Gastrocnemius medialis (tissue), 4 donors: ENCODE measurements at regions not wholly inside any gene's neighbourhood (a gene's known extent, or its start where the extent isn't known, plus 50 kb on each side); places are given as distances from the start of the nearest gene placed in this dataset.

Experiments used
- ATAC-seq, 2 donors: fragments of 150-250 bp; one replicate each; pipeline ENCODE4 v1.9.1; 2016
- DNase-seq, 2 donors: peaks; one replicate each; pipeline ENCODE4 v3.0.0-alpha.2; 2019
- H3K27ac ChIP-seq, 4 donors: fragments of 200-600 bp; sonication (generic); 1 replicate in 1 of 4; 2 replicates in 3 of 4; pipeline ENCODE4 v1.5.1; 2016 to 2018; ENCODE audit warnings: mild to moderate bottlenecking in 2 of 4, moderate library complexity in 1 of 4
- H3K27me3 ChIP-seq, 3 donors: fragments of 200-600 bp; sonication (generic) in 2 of 3; 1 replicate in 1 of 3; 2 replicates in 2 of 3; pipeline versions ENCODE4 v1.5.1 to v1.6.0; 2016 to 2019; ENCODE audit warnings: mild to moderate bottlenecking in 1 of 3, moderate library complexity in 1 of 3
- H3K36me3 ChIP-seq, 2 donors: fragments of 200-600 bp; sonication (generic) in 1 of 2; one replicate each; pipeline ENCODE4 v1.5.1; 2017 to 2018
- H3K4me1 ChIP-seq, 2 donors: fragments of 200-600 bp; sonication (generic) in 1 of 2; one replicate each; pipeline ENCODE4 v1.5.1; 2016 to 2017; ENCODE audit warnings: mild to moderate bottlenecking in 2 of 2
- H3K4me3 ChIP-seq, 4 donors: fragments of 200-600 bp; sonication (generic) in 3 of 4; 1 replicate in 1 of 4; 2 replicates in 3 of 4; pipeline ENCODE4 v1.5.1; 2016 to 2019; ENCODE audit warnings: mild to moderate bottlenecking in 2 of 4
- H3K9me3 ChIP-seq, 3 donors: fragments of 200-600 bp; sonication (generic) in 2 of 3; 1 replicate in 1 of 3; 2 replicates in 2 of 3; pipeline ENCODE4 v1.5.1; 2016 to 2019
- POLR2A ChIP-seq, 2 donors: fragments of 450-650 bp; IDR thresholded peaks; one replicate each; pipeline ENCODE4 v1.6.1; 2017; ENCODE audit warnings: antibody characterized with exemption in 2 of 2, mild to moderate bottlenecking in 2 of 2, moderate library complexity in 2 of 2
- in situ Hi-C, 4 donors: fragments of 200-750 bp; cut with MboI; loops; one replicate each; pipeline versions ENCODE4 v1.15.0 to v1.8.0; 2017; ENCODE audit warnings: low sequenced_read_pairs in 4 of 4
- intact Hi-C: fragments of 100-400 bp; cut with DNase I; formaldehyde crosslinking; loops from one replicate; pipeline ENCODE4 v1.15.1; 2023; ENCODE audit warnings: low total_unique reads
- TF ChIP-seq, protein P1 (sequence below), 5 experiments: fragments of 450-650 bp in 3 of 5; fragments of 200-600 bp in 2 of 5; sonication (generic) in 2 of 5; IDR thresholded peaks in 4 of 5; conservative IDR thresholded peaks in 1 of 5; 1 replicate in 4 of 5; 2 replicates in 1 of 5; pipeline ENCODE4 v1.5.1; 2016 to 2019; ENCODE audit warnings: antibody characterized with exemption in 5 of 5, mild to moderate bottlenecking in 3 of 5, moderate library complexity in 3 of 5

DNA sequence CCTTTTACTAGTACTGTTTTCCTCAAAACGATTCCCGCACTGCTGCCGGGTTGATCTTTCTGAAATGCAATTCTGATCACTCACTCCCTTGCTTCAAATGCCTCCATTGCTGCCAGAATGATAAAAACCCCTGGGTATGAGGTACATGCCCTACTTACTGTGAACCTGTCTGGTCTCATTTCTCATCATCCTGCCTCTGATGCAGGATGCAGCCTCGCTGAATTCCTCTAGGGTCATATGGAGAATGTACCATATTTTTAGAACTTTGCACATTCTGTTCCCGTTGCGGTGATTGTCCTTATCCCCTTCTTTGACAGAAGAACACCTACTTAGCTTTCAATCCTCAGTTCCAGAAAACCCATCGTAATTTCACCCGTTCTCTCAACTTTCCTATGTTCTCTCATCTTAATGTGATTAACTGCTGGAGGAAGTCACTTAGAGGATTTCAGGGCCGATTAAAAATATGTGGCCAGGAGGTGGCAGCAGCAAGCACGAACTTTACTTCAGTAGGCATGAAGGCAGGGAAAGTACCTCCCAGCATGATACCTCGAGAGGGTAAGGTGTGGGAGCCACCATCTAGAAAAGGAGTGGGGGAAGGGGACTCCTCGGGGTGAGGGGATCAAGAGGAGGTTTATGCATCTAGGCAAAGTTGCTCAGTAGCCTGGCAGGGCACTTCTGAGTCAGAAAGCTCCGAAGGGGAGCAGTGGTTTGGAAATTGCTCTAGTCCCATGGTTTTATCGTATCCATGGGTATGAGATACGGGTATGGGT, 361.5 kb upstream of the ZP4 start:
- Histone ChIP-seq H3K4me3 (no peak overlapping the region), H3K27ac (no peak overlapping the region), H3K4me1 (no peaks in the 10 kb centered on the region), H3K27me3 (no peaks in the 10 kb centered on the region), H3K36me3 (no peaks in the 10 kb centered on the region), H3K9me3 (no peaks in the 10 kb centered on the region)
- TF ChIP-seq, protein P1, sequence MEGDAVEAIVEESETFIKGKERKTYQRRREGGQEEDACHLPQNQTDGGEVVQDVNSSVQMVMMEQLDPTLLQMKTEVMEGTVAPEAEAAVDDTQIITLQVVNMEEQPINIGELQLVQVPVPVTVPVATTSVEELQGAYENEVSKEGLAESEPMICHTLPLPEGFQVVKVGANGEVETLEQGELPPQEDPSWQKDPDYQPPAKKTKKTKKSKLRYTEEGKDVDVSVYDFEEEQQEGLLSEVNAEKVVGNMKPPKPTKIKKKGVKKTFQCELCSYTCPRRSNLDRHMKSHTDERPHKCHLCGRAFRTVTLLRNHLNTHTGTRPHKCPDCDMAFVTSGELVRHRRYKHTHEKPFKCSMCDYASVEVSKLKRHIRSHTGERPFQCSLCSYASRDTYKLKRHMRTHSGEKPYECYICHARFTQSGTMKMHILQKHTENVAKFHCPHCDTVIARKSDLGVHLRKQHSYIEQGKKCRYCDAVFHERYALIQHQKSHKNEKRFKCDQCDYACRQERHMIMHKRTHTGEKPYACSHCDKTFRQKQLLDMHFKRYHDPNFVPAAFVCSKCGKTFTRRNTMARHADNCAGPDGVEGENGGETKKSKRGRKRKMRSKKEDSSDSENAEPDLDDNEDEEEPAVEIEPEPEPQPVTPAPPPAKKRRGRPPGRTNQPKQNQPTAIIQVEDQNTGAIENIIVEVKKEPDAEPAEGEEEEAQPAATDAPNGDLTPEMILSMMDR (IDR thresholded peaks at IDR 0.05 in 4 of 5, conservative IDR thresholded peaks at IDR 0.05 in 1 of 5): no peak
- no peak for TF ChIP-seq POLR2A (IDR thresholded peaks at IDR 0.05)
- in situ Hi-C loops: no loop called here
- intact Hi-C loops: no loop called here
- no peak for DNase-seq
- ATAC-seq: no peak

DNA sequence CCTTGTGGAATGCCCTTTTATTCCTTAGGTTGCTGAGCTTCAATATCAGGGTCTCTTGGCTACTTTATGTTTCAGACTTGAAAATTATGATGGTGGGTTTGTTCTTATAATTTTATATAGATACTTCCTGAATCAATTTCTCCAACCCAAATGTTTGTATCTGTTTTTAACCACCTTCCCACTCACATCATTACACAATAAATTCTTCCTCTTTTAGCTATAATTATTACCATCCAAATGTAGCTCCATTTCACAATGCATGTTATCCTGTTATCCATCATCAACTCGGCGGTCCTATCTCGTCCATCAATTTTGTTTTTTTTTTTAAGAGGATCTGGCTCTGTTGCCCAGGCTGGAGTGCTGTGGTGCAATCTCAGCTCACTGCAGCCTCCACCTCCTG, 357.6 kb upstream of the ZP4 start:
- Histone ChIP-seq H3K27me3 (no peaks in the 10 kb centered on the region), H3K4me1 (no peaks in the 10 kb centered on the region), H3K9me3 (no peaks in the 10 kb centered on the region), H3K4me3 (no peak overlapping the region), H3K27ac (no peak overlapping the region), H3K36me3 (no peaks in the 10 kb centered on the region)
- in situ Hi-C loops: no loop called here
- TF ChIP-seq POLR2A (IDR thresholded peaks at IDR 0.05): no peak
- TF ChIP-seq, protein P1 (IDR thresholded peaks at IDR 0.05 in 4 of 5, conservative IDR thresholded peaks at IDR 0.05 in 1 of 5): no peak
- intact Hi-C loops: no loop called here
- no peak for ATAC-seq
- no peak for DNase-seq

DNA sequence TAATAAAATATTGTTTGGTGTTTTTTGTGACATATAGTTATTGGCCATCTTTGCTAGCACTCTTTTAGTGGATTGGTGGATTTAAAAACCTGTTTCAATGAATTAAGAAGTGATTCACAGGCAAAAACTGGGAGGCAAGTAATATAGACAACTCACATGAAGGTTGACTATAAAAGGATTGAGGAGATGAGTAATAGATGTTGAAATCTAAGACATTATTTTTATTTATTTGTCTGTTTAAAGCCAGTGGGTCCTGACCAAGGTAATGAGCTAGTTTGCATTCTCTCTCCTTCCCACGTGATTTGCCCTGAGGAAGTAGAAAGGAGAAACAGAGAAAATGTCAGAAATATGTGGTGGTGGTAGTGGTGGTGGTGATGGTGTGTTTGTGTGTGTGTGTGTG, 351.5 kb upstream of the ZP4 start:
- H3K9me3 ChIP-seq: no peaks in the 10 kb centered on the region

DNA sequence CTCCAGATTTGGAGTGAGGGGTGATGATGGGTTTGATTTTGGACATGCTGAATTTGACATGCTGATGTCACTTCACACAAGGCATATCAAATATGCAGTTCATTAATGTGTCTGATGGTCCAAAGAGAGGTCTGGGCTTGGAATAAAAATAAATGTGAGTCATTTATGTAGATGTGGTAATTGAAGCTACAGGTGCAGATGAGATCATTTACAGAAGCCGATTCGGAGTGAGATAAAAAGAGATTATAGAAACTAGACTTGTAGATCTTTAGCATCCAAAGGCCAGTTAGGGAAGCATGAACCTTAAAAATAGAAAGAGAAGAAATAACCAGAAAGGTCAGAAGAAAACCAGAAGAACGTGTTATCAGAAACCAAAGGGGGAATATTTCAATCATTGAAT, 350.9 kb upstream of the ZP4 start:
- DNase-seq: no peak
- Histone ChIP-seq H3K27ac (no peak overlapping the region), H3K9me3 (no peaks in the 10 kb centered on the region), H3K4me3 (no peak overlapping the region), H3K36me3 (no peaks in the 10 kb centered on the region), H3K27me3 (no peaks in the 10 kb centered on the region), H3K4me1 (no peaks in the 10 kb centered on the region)
- intact Hi-C loops: no loop called here
- ATAC-seq: no peak
- in situ Hi-C loops: no loop called here
- no peak for TF ChIP-seq POLR2A (IDR thresholded peaks at IDR 0.05)
- TF ChIP-seq, protein P1 (IDR thresholded peaks at IDR 0.05 in 4 of 5, conservative IDR thresholded peaks at IDR 0.05 in 1 of 5): no peak

More for the DNA sequence above, 351.5 kb upstream of the ZP4 start:
- Histone ChIP-seq H3K27me3 (no peaks in the 10 kb centered on the region), H3K4me3 (no peak overlapping the region), H3K4me1 (no peaks in the 10 kb centered on the region), H3K27ac (no peak overlapping the region), H3K36me3 (no peaks in the 10 kb centered on the region)
- TF ChIP-seq POLR2A (IDR thresholded peaks at IDR 0.05): no peak
- TF ChIP-seq, protein P1 (IDR thresholded peaks at IDR 0.05 in 4 of 5, conservative IDR thresholded peaks at IDR 0.05 in 1 of 5): no peak
- intact Hi-C loops: no loop called here
- no peak for DNase-seq
- in situ Hi-C loops: no loop called here
- no peak for ATAC-seq

DNA sequence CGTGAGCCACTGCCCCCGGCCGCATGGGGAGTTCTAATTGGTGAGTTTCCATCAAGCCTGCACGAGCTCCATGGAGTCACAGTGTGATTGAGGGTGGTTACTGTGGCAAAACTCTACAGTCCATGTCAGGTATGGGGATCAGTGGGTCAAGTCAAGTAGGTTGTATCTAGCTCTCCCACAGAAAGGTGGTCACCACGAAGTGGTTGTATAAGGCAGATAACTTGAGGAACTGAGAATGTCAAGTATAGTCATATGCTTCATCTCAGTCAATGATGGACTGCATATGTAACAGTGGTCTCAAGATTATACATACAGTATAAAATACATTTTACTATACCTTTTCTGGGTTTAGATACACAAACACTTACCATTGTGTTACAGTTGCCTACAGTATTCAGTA, 348.6 kb upstream of the ZP4 start:
- intact Hi-C loops (no loop called here), in situ Hi-C loops (no loop called here)
- Histone ChIP-seq H3K36me3 (no peaks in the 10 kb centered on the region), H3K4me3 (no peak overlapping the region), H3K9me3 (no peaks in the 10 kb centered on the region), H3K4me1 (no peaks in the 10 kb centered on the region), H3K27ac (no peak overlapping the region), H3K27me3 (no peaks in the 10 kb centered on the region)
- DNase-seq (no peak), ATAC-seq (no peak)
- TF ChIP-seq POLR2A (IDR thresholded peaks at IDR 0.05): no peak
- TF ChIP-seq, protein P1 (IDR thresholded peaks at IDR 0.05 in 4 of 5, conservative IDR thresholded peaks at IDR 0.05 in 1 of 5): no peak
